NCI-H345 treated with DMSO at 0.1 percent for 48 hours (cell line): ENCODE measurements at regions not wholly inside any gene's neighbourhood (a gene's known extent, or its start where the extent isn't known, plus 50 kb on each side); places are given as distances from the start of the nearest gene placed in this dataset.
A peak's percentile ranks its signal among the peaks of the same experiment; 100 is the strongest.

Experiments
- DNase-seq: peaks from one replicate; lab custom pipeline; 2025; ENCODE audit not compliant: unreplicated experiment; lab: John Stamatoyannopoulos, UW

GRCh38 chr3:18051306-18051705, 308.9 kb upstream of the TBC1D5 start:
- DNase-seq = no peak

- no peak for DNase-seq
These were observed 306.7 kb upstream of the TBC1D5 start for GRCh38 chr3:18049096-18049495.

GRCh38 chr3:18047052-18047451, 304.6 kb upstream of the TBC1D5 start:
- DNase-seq = no peak

GRCh38 chr3:18046131-18046915, 303.9 kb upstream of the TBC1D5 start:
- no peak for DNase-seq

- DNase-seq = peak; percentile 39
These were observed 302.8 kb upstream of the TBC1D5 start for GRCh38 chr3:18044971-18045880.

- DNase-seq = no peak
These were observed 301.8 kb upstream of the TBC1D5 start for GRCh38 chr3:18044191-18044590.

GRCh38 chr3:18036450-18036815, 294.0 kb upstream of the TBC1D5 start:
- no peak for DNase-seq

GRCh38 chr3:18035641-18036449, 293.4 kb upstream of the TBC1D5 start:
- no peak for DNase-seq

- DNase-seq = no peak
These were observed 291.2 kb upstream of the TBC1D5 start for GRCh38 chr3:18033581-18034108.

GRCh38 chr3:18030371-18030870, 288.0 kb upstream of the TBC1D5 start:
- DNase-seq = no peak

- DNase-seq = no peak
These were observed 284.9 kb upstream of the TBC1D5 start for GRCh38 chr3:18027161-18027939.

GRCh38 chr3:18024715-18025114, 282.3 kb upstream of the TBC1D5 start:
- no peak for DNase-seq

- DNase-seq = no peak
These were observed 276.7 kb upstream of the TBC1D5 start for GRCh38 chr3:18019161-18019495.

- DNase-seq = no peak
These were observed 276.2 kb upstream of the TBC1D5 start for GRCh38 chr3:18018491-18019160.

- DNase-seq = no peak
These were observed 273.9 kb upstream of the TBC1D5 start for GRCh38 chr3:18016366-18016765.

GRCh38 chr3:18012933-18013332, 270.5 kb upstream of the TBC1D5 start:
- no peak for DNase-seq

GRCh38 chr3:18012436-18012835, 270.0 kb upstream of the TBC1D5 start:
- no peak for DNase-seq

GRCh38 chr3:18011387-18011786, 269.0 kb upstream of the TBC1D5 start:
- no peak for DNase-seq

GRCh38 chr3:18010001-18010400, 267.6 kb upstream of the TBC1D5 start:
- no peak for DNase-seq
